ENCODE measurements at regions not wholly inside any gene's neighbourhood (a gene's known extent, or its start where the extent isn't known, plus 50 kb on each side); places are given as distances from the start of the nearest gene placed in this dataset.

GRCh38 chr2:120488531-120488930 is 142.6 kb downstream of the INHBB start:
- Histone ChIP-seq H4K8ac (ENCODE audit: low read length) (no peak overlapping the region), H2AFZ (ENCODE audit: low read depth, low read length) (no peak overlapping the region), H2AK5ac (ENCODE audit: low read length, severe bottlenecking) (no peak overlapping the region), H3K4me2 (ENCODE audit: low read length, poor library complexity, severe bottlenecking) (no peak overlapping the region), H3K23ac (ENCODE audit: low read length in 2 of 2) (no peak overlapping the region), H3K36me3 (ENCODE audit: control insufficient read depth in 1 of 2, insufficient read depth in 2 of 2, low read depth in 1 of 2, low read length in 2 of 2) (no peaks in the 10 kb centered on the region), H3K14ac (ENCODE audit: low read length in 2 of 2) (no peak overlapping the region), H3K9ac (ENCODE audit: low read length) (no peak overlapping the region), H3K27me3 (ENCODE audit: control insufficient read depth in 1 of 2, insufficient read depth in 1 of 2, low read length in 2 of 2) (peaks cover 57 to 59% of the 10 kb centered on the region in 2 experiments), H2BK5ac (ENCODE audit: low read depth, low read length, poor library complexity, severe bottlenecking) (no peak overlapping the region), H2BK120ac (ENCODE audit: low read depth, low read length) (no peak overlapping the region), H3K4me3 (ENCODE audit: insufficient read depth in 1 of 2, low read depth in 1 of 2, low read length in 2 of 2) (no peak overlapping the region), H3K9me3 (ENCODE audit: control insufficient read depth, low read length) (no peaks in the 10 kb centered on the region), H2BK15ac (ENCODE audit: low read depth, poor library complexity, severe bottlenecking) (no peak overlapping the region), H3K4me1 (ENCODE audit: control insufficient read depth, insufficient read depth, low read depth, low read length) (peaks cover 3% of the 10 kb centered on the region), H3K18ac (ENCODE audit: low read depth in 1 of 2, low read length in 2 of 2) (no peak overlapping the region), H3K79me1 (replicated peaks; ENCODE audit: low read length, poor library complexity, severe bottlenecking) (no peaks in the 10 kb centered on the region), H4K91ac (ENCODE audit: low read length) (no peak overlapping the region), H2BK12ac (ENCODE audit: low read length in 2 of 2) (no peak overlapping the region), H3K4ac (ENCODE audit: low read depth in 1 of 2, low read length in 2 of 2) (no peak overlapping the region), H3K27ac (ENCODE audit: low read length, poor library complexity, severe bottlenecking) (no peak overlapping the region)
- no peak for DNase-seq
- WGBS: 74% methylated on average over 6 of the region's 6 CpGs

DNA sequence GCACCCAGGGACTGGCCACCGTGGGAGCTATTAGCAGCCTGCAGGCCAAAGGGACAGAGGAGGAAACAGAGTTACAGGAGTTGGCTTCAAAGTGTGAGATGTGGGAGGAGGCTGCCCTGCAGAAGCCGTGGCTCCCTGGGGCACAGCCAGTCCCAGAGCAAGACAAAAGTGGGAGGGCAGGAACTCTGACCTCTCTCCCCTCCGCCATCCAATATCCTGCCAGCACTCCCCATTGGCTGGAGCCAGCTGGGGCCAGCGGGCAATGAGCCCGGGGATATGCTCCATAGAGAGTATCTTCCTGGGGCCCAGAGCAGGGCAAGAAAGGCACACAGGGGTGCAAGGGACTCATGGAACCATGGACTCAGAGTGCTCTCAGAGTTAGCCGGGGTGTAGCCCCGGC is 143.1 kb downstream of the INHBB start:
- 59% methylated on average over 7 of the region's 7 CpGs for WGBS
- no peak for DNase-seq
- no peak overlapping the region for H2AFZ ChIP-seq (ENCODE audit: low read depth, low read length)
- H2BK12ac ChIP-seq (ENCODE audit: low read length in 2 of 2): no peak overlapping the region
- H3K14ac ChIP-seq (ENCODE audit: low read length in 2 of 2): no peak overlapping the region
- H3K36me3 ChIP-seq (ENCODE audit: control insufficient read depth in 1 of 2, insufficient read depth in 2 of 2, low read depth in 1 of 2, low read length in 2 of 2): no peaks in the 10 kb centered on the region
- no peak overlapping the region for H2BK120ac ChIP-seq (ENCODE audit: low read depth, low read length)
- H3K79me1 ChIP-seq (replicated peaks; ENCODE audit: low read length, poor library complexity, severe bottlenecking): no peaks in the 10 kb centered on the region
- no peak overlapping the region for H4K8ac ChIP-seq (ENCODE audit: low read length)
- no peak overlapping the region for H3K9ac ChIP-seq (ENCODE audit: low read length)
- H3K23ac ChIP-seq (ENCODE audit: low read length in 2 of 2): no peak overlapping the region
- peaks cover 52 to 55% of the 10 kb centered on the region in 2 experiments for H3K27me3 ChIP-seq (ENCODE audit: control insufficient read depth in 1 of 2, insufficient read depth in 1 of 2, low read length in 2 of 2)
- H4K91ac ChIP-seq (ENCODE audit: low read length): no peak overlapping the region
- no peak overlapping the region for H3K4me2 ChIP-seq (ENCODE audit: low read length, poor library complexity, severe bottlenecking)
- H3K4me3 ChIP-seq (ENCODE audit: insufficient read depth in 1 of 2, low read depth in 1 of 2, low read length in 2 of 2): no peak overlapping the region
- H3K9me3 ChIP-seq (ENCODE audit: control insufficient read depth, low read length): no peaks in the 10 kb centered on the region
- H2BK15ac ChIP-seq (ENCODE audit: low read depth, poor library complexity, severe bottlenecking): no peak overlapping the region
- no peak overlapping the region for H3K4ac ChIP-seq (ENCODE audit: low read depth in 1 of 2, low read length in 2 of 2)
- H2BK5ac ChIP-seq (ENCODE audit: low read depth, low read length, poor library complexity, severe bottlenecking): no peak overlapping the region
- H3K4me1 ChIP-seq (ENCODE audit: control insufficient read depth, insufficient read depth, low read depth, low read length): peaks cover 3% of the 10 kb centered on the region
- no peak overlapping the region for H3K27ac ChIP-seq (ENCODE audit: low read length, poor library complexity, severe bottlenecking)
- H3K18ac ChIP-seq (ENCODE audit: low read depth in 1 of 2, low read length in 2 of 2): no peak overlapping the region
- no peak overlapping the region for H2AK5ac ChIP-seq (ENCODE audit: low read length, severe bottlenecking)

DNA sequence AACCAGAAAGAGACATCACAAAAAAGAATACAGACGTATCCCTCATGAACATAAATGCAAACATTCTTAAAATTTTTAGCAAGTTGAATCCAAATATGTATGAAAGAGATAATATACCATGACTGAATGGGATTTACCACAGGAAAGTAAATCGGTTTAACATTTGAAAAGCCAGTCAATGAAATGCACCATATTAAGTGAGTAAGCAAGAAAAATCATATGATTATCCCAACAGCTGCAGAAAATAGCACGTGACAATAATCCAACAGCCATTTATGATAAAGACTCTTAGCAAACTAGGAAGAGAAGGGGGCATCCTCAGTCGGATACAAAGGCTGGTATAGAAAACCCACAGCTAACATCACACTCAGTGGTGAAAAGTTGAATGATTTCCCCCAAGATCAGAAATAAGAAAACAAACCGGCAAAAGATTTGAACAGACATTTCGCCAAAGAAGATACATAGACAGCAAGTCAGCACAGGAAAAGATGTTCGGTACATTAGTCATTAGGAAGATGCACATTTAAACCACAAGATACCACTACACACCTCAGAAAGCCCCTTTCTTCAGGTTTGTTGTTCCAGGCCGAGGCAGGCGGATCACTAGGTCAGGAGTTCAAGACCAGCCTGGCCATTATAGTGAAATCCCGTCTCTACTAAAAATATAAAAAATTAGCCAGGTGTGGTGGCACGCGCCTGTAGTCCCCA is 144.3 kb downstream of the INHBB start:
- H3K14ac ChIP-seq (ENCODE audit: low read length in 2 of 2): no peak overlapping the region
- H2BK12ac ChIP-seq (ENCODE audit: low read length in 2 of 2): no peak overlapping the region
- H2AK5ac ChIP-seq (ENCODE audit: low read length, severe bottlenecking): no peak overlapping the region
- H3K4me3 ChIP-seq (ENCODE audit: insufficient read depth in 1 of 2, low read depth in 1 of 2, low read length in 2 of 2): no peak overlapping the region
- no peak overlapping the region for H3K4ac ChIP-seq (ENCODE audit: low read depth in 1 of 2, low read length in 2 of 2)
- H3K27me3 ChIP-seq (ENCODE audit: control insufficient read depth in 1 of 2, insufficient read depth in 1 of 2, low read length in 2 of 2): peaks cover 40 to 45% of the 10 kb centered on the region in 2 experiments
- H2BK5ac ChIP-seq (ENCODE audit: low read depth, low read length, poor library complexity, severe bottlenecking): no peak overlapping the region
- H3K4me2 ChIP-seq (ENCODE audit: low read length, poor library complexity, severe bottlenecking): no peak overlapping the region
- H2AFZ ChIP-seq (ENCODE audit: low read depth, low read length): no peak overlapping the region
- no peak overlapping the region for H3K23ac ChIP-seq (ENCODE audit: low read length in 2 of 2)
- no peaks in the 10 kb centered on the region for H3K36me3 ChIP-seq (ENCODE audit: control insufficient read depth in 1 of 2, insufficient read depth in 2 of 2, low read depth in 1 of 2, low read length in 2 of 2)
- H3K9me3 ChIP-seq (ENCODE audit: control insufficient read depth, low read length): no peaks in the 10 kb centered on the region
- 93% methylated on average over 10 of the region's 12 CpGs for WGBS
- H4K8ac ChIP-seq (ENCODE audit: low read length): no peak overlapping the region
- no peak overlapping the region for H3K27ac ChIP-seq (ENCODE audit: low read length, poor library complexity, severe bottlenecking)
- no peak overlapping the region for H3K9ac ChIP-seq (ENCODE audit: low read length)
- H4K91ac ChIP-seq (ENCODE audit: low read length): no peak overlapping the region
- no peak overlapping the region for H2BK15ac ChIP-seq (ENCODE audit: low read depth, poor library complexity, severe bottlenecking)
- no peak for DNase-seq
- H2BK120ac ChIP-seq (ENCODE audit: low read depth, low read length): no peak overlapping the region
- H3K18ac ChIP-seq (ENCODE audit: low read depth in 1 of 2, low read length in 2 of 2): no peak overlapping the region
- H3K4me1 ChIP-seq (ENCODE audit: control insufficient read depth, insufficient read depth, low read depth, low read length): peaks cover 3% of the 10 kb centered on the region
- H3K79me1 ChIP-seq (replicated peaks; ENCODE audit: low read length, poor library complexity, severe bottlenecking): no peaks in the 10 kb centered on the region

DNA sequence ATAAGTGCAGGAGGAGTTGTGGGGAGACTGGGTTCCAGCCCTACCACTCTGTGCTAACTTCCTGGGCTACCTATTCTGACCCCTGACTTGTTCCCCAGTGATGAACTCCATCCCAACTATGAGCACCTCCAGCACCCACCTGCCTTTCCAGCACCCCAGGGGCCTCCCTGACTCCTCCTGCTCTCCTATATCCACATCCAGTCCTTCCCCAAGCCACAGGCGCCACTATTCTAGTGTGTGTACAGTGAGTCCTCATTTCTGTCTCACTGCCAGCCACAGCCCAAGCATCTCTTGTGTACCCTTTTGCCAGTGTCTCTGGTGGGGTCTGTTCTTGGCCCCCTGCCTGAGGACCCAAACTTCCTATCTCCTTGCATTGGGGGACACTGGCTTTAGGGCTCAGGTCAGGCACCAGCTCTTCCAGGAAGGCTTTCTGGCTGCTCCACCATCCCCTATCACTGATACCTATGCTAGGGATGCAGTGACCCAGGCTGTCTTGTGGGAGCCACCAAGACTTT is 145.2 kb downstream of the INHBB start:
- H3K9ac ChIP-seq (ENCODE audit: low read length): no peak overlapping the region
- H2BK120ac ChIP-seq (ENCODE audit: low read depth, low read length): no peak overlapping the region
- peaks cover 3% of the 10 kb centered on the region for H3K4me1 ChIP-seq (ENCODE audit: control insufficient read depth, insufficient read depth, low read depth, low read length)
- no peak overlapping the region for H3K14ac ChIP-seq (ENCODE audit: low read length in 2 of 2)
- H3K79me1 ChIP-seq (replicated peaks; ENCODE audit: low read length, poor library complexity, severe bottlenecking): no peaks in the 10 kb centered on the region
- H3K18ac ChIP-seq (ENCODE audit: low read depth in 1 of 2, low read length in 2 of 2): no peak overlapping the region
- peaks cover 38 to 39% of the 10 kb centered on the region in 2 experiments for H3K27me3 ChIP-seq (ENCODE audit: control insufficient read depth in 1 of 2, insufficient read depth in 1 of 2, low read length in 2 of 2)
- H3K4me2 ChIP-seq (ENCODE audit: low read length, poor library complexity, severe bottlenecking): no peak overlapping the region
- no peak overlapping the region for H2BK15ac ChIP-seq (ENCODE audit: low read depth, poor library complexity, severe bottlenecking)
- DNase-seq: no peak
- H3K9me3 ChIP-seq (ENCODE audit: control insufficient read depth, low read length): no peaks in the 10 kb centered on the region
- H2AFZ ChIP-seq (ENCODE audit: low read depth, low read length): no peak overlapping the region
- no peaks in the 10 kb centered on the region for H3K36me3 ChIP-seq (ENCODE audit: control insufficient read depth in 1 of 2, insufficient read depth in 2 of 2, low read depth in 1 of 2, low read length in 2 of 2)
- no peak overlapping the region for H2BK12ac ChIP-seq (ENCODE audit: low read length in 2 of 2)
- no peak overlapping the region for H2BK5ac ChIP-seq (ENCODE audit: low read depth, low read length, poor library complexity, severe bottlenecking)
- H3K4ac ChIP-seq (ENCODE audit: low read depth in 1 of 2, low read length in 2 of 2): no peak overlapping the region
- H2AK5ac ChIP-seq (ENCODE audit: low read length, severe bottlenecking): no peak overlapping the region
- 93% methylated on average over 1 of the region's 1 CpG for WGBS
- H3K4me3 ChIP-seq (ENCODE audit: insufficient read depth in 1 of 2, low read depth in 1 of 2, low read length in 2 of 2): no peak overlapping the region
- H3K23ac ChIP-seq (ENCODE audit: low read length in 2 of 2): no peak overlapping the region
- no peak overlapping the region for H4K91ac ChIP-seq (ENCODE audit: low read length)
- H4K8ac ChIP-seq (ENCODE audit: low read length): no peak overlapping the region
- no peak overlapping the region for H3K27ac ChIP-seq (ENCODE audit: low read length, poor library complexity, severe bottlenecking)

Data from mesenchymal stem cell (in vitro differentiated cells and primary cell).